GM20000 (cell line): ENCODE measurements at regions not wholly inside any gene's neighbourhood (a gene's known extent, or its start where the extent isn't known, plus 50 kb on each side); places are given as distances from the start of the nearest gene placed in this dataset.

Experiments
- DNase-seq: peaks from one replicate; pipeline ENCODE4 v3.0.0; 2012; ENCODE audit warnings: low spot score
- CTCF ChIP-seq: IDR thresholded peaks from 2 replicates; pipeline ENCODE4 v1.5.1; 2012; ENCODE audit warnings: mild to moderate bottlenecking, control low read depth; ENCODE audit errors: extremely low read depth, missing control alignments

GRCh38 chr14:81751198-81751597 is 217.5 kb upstream of the SEL1L start:
- TF ChIP-seq CTCF, result no peak
- DNase-seq, result no peak

- no peak for TF ChIP-seq CTCF
Observed at GRCh38 chr14:81759541-81759940, 225.9 kb upstream of the SEL1L start.

GRCh38 chr14:81765651-81766275 is 232.1 kb upstream of the SEL1L start:
- DNase-seq, result no peak
- no peak for TF ChIP-seq CTCF

More at GRCh38 chr14:81759541-81759940, 225.9 kb upstream of the SEL1L start:
- no peak for DNase-seq

- no peak for DNase-seq
- no peak for TF ChIP-seq CTCF
Observed at GRCh38 chr14:81766321-81766915, 232.8 kb upstream of the SEL1L start.

GRCh38 chr14:81767266-81767995 is 233.8 kb upstream of the SEL1L start:
- TF ChIP-seq CTCF, result no peak
- no peak for DNase-seq

GRCh38 chr14:81771651-81772275 is 238.1 kb upstream of the SEL1L start:
- DNase-seq, result no peak
- no peak for TF ChIP-seq CTCF

GRCh38 chr14:81772381-81772780 is 238.7 kb upstream of the SEL1L start:
- DNase-seq, result no peak
- TF ChIP-seq CTCF, result no peak
